IMR-90 (cell line): ENCODE measurements at regions not wholly inside any gene's neighbourhood (a gene's known extent, or its start where the extent isn't known, plus 50 kb on each side); places are given as distances from the start of the nearest gene placed in this dataset.
A peak's percentile ranks its signal among the peaks of the same experiment; 100 is the strongest.
"Not testable (repeated sequence)": the region's sequence is repeated elsewhere in the genome, so short reads cannot be mapped to it uniquely, and the experiment has no call there.

Experiments used
- ATAC-seq: fragments of 200-7000 bp; cut with Tn5 transposase; 2 replicates; pipeline ENCODE4 v1.9.1; 2020; ENCODE audit warnings: low read depth, mild to moderate bottlenecking, moderate library complexity
- BruUV-seq: library from RNA; stranded (reverse); fragments of 400-500 nt; replicated peaks from 2 replicates; lab custom pipeline; 2021; lab: Mats Ljungman, UMichigan
- CTCF ChIA-PET: fragments of 300-600 bp; formaldehyde crosslinking; extraction: SDS; loops from one replicate; lab custom pipeline; 2021; ENCODE audit warnings: antibody characterized with exemption; lab: Yijun Ruan, JAX
- POLR2A ChIA-PET: fragments of 300-600 bp; sonication (Branson Sonifier 250); formaldehyde crosslinking; loops from one replicate; lab custom pipeline; 2022; ENCODE audit warnings: antibody characterized with exemption; ENCODE audit not compliant: unreplicated experiment; lab: Charles Lee
- DNase-seq: peaks from one replicate; pipeline ENCODE4 v3.0.0; 2013
- H2AFZ ChIP-seq: replicated peaks from 2 replicates; pipeline ENCODE3; 2013; ENCODE audit warnings: low read length, mild to moderate bottlenecking; ENCODE audit not compliant: poor library complexity
- H2AK5ac ChIP-seq: 2 replicates; pipeline ENCODE4 v1.6.1; 2013; ENCODE audit warnings: low read depth, low read length, inconsistent platforms
- H2AK9ac ChIP-seq: replicated peaks from 2 replicates; pipeline ENCODE3; 2013; ENCODE audit warnings: mild to moderate bottlenecking, low read depth, low read length, moderate library complexity; ENCODE audit not compliant: poor library complexity
- H2BK120ac ChIP-seq: 2 replicates; pipeline ENCODE4 v1.6.1; 2013; ENCODE audit warnings: low read depth, low read length, inconsistent platforms
- H2BK15ac ChIP-seq: 3 replicates; pipeline ENCODE4 v1.6.1; 2013; ENCODE audit warnings: low read depth, low read length, inconsistent platforms
- H2BK20ac ChIP-seq: 2 replicates; pipeline ENCODE4 v1.6.1; 2013; ENCODE audit warnings: low read depth, mild to moderate bottlenecking, inconsistent platforms, low read length, moderate library complexity
- H2BK5ac ChIP-seq: 2 replicates; pipeline ENCODE4 v1.6.1; 2013; ENCODE audit warnings: mild to moderate bottlenecking, low read depth, low read length, inconsistent platforms; ENCODE audit not compliant: poor library complexity, severe bottlenecking
- H3K14ac ChIP-seq: replicated peaks from 2 replicates; pipeline ENCODE4 v1.6.1; 2013; ENCODE audit warnings: low read depth, low read length, inconsistent platforms
- H3K18ac ChIP-seq: 2 replicates; pipeline ENCODE4 v1.6.1; 2013; ENCODE audit warnings: low read depth, low read length, control low read depth
- H3K23ac ChIP-seq: 2 replicates; pipeline ENCODE4 v1.6.1; 2013; ENCODE audit warnings: low read depth, low read length, inconsistent platforms
- H3K27ac ChIP-seq: 2 replicates; pipeline ENCODE4 v1.5.1; 2013; ENCODE audit warnings: mild to moderate bottlenecking, control low read depth, low read length; ENCODE audit not compliant: insufficient read depth
- H3K27me3 ChIP-seq: 2 replicates; pipeline ENCODE4 v1.6.1; 2013; ENCODE audit warnings: low read length; ENCODE audit not compliant: control insufficient read depth, insufficient read depth
- H3K36me3 ChIP-seq: 2 replicates; pipeline ENCODE4 v1.6.1; 2013; ENCODE audit warnings: low read length, mixed read lengths; ENCODE audit not compliant: control insufficient read depth, insufficient read depth
- H3K4ac ChIP-seq: 2 replicates; pipeline ENCODE4 v1.6.1; 2013; ENCODE audit warnings: low read depth, low read length, inconsistent platforms
- H3K4me1 ChIP-seq: 2 replicates; pipeline ENCODE4 v1.6.1; 2013; ENCODE audit warnings: low read length, mixed read lengths; ENCODE audit not compliant: control insufficient read depth, insufficient read depth
- H3K4me2 ChIP-seq: 2 replicates; pipeline ENCODE4 v1.6.1; 2013; ENCODE audit warnings: low read depth, mild to moderate bottlenecking, control low read depth, low read length, moderate library complexity
- H3K4me3 ChIP-seq: 2 replicates; pipeline ENCODE4 v1.5.1; 2013; ENCODE audit warnings: low read depth, mild to moderate bottlenecking, control low read depth, low read length, moderate library complexity; ENCODE audit not compliant: insufficient read depth
- H3K56ac ChIP-seq: 2 replicates; pipeline ENCODE4 v1.6.1; 2013; ENCODE audit warnings: low read length, inconsistent platforms; ENCODE audit not compliant: insufficient read depth; ENCODE audit errors: extremely low read depth
- H3K79me1 ChIP-seq, 2 experiments: 2 replicates each; pipeline ENCODE4 v1.6.1; 2013; ENCODE audit warnings: low read length in 2 of 2, inconsistent platforms in 1 of 2, low read depth in 1 of 2
- H3K9ac ChIP-seq: 2 replicates; pipeline ENCODE4 v1.6.1; 2013; ENCODE audit warnings: low read depth, low read length, control low read depth
- H3K9me1 ChIP-seq: 2 replicates; pipeline ENCODE4 v1.6.1; 2013; ENCODE audit warnings: low read length, inconsistent platforms; ENCODE audit not compliant: insufficient read depth
- H3K9me3 ChIP-seq: 2 replicates; pipeline ENCODE4 v1.6.1; 2013; ENCODE audit warnings: low read length; ENCODE audit not compliant: control insufficient read depth, insufficient read depth
- H4K20me1 ChIP-seq: 2 replicates; pipeline ENCODE4 v1.6.1; 2013; ENCODE audit warnings: low read length, inconsistent platforms; ENCODE audit not compliant: insufficient read depth
- H4K5ac ChIP-seq: 2 replicates; pipeline ENCODE4 v1.6.1; 2013; ENCODE audit warnings: mild to moderate bottlenecking, low read depth, low read length, control low read depth
- H4K8ac ChIP-seq, 2 experiments: 2 replicates each; pipeline ENCODE4 v1.6.1; 2013; ENCODE audit warnings: low read depth in 2 of 2, low read length in 2 of 2, control low read depth in 1 of 2, inconsistent platforms in 1 of 2
- H4K91ac ChIP-seq: 2 replicates; pipeline ENCODE4 v1.6.1; 2013; ENCODE audit warnings: low read depth, low read length, inconsistent platforms; ENCODE audit not compliant: insufficient read depth
- FOS ChIP-seq: fragments of 150-350 bp; IDR thresholded peaks from 2 replicates; pipeline ENCODE4 v1.6.1; 2016; ENCODE audit warnings: low read depth, low read length
- NFE2L2 ChIP-seq: fragments of 150-350 bp; IDR thresholded peaks from 2 replicates; pipeline ENCODE4 v1.6.1; 2016; ENCODE audit warnings: low read depth, mild to moderate bottlenecking, low read length
- RAD21 ChIP-seq: IDR thresholded peaks from 2 replicates; pipeline ENCODE4 v1.6.1; 2012; ENCODE audit warnings: low read length, improper control_type of control experiment
- RFX5 ChIP-seq: IDR thresholded peaks from 2 replicates; pipeline ENCODE4 v1.8.0; 2012; ENCODE audit warnings: low read depth, mild to moderate bottlenecking, low read length, moderate library complexity
- WGBS, 2 experiments: methylation state at CpG; one replicate each; pipeline versions ENCODE4 v1.1.5 to v1.1.7; 2013; ENCODE audit warnings: missing lambda C conversion rate in 2 of 2; ENCODE audit not compliant: insufficient read length in 1 of 2; ENCODE audit errors: extremely low coverage in 2 of 2; 5-methylcytosine and 5-hydroxymethylcytosine counted together
- dilution Hi-C: fragments of 300-500 bp; cut with HindIII; formaldehyde crosslinking; loops from one replicate; pipeline ENCODE4 v1.14.3; 2018; ENCODE audit warnings: low sequenced_read_pairs; ENCODE audit not compliant: unreplicated experiment
- in situ Hi-C: fragments of 300-500 bp; cut with MboI; formaldehyde crosslinking; loops from 3 replicates; pipeline ENCODE4 v1.14.3; 2019; ENCODE audit warnings: low sequenced_read_pairs, inconsistent platforms, mixed read lengths
- intact Hi-C: fragments of 100-400 bp; cut with micrococcal nuclease; formaldehyde crosslinking; loops from 2 replicates; pipeline ENCODE4 v1.10.0; 2022
- TF ChIP-seq, protein P1 (sequence below): conservative IDR thresholded peaks from 2 replicates; pipeline ENCODE4 v1.5.1; 2012; ENCODE audit warnings: mild to moderate bottlenecking, low read depth, low read length, improper control_type of control experiment

- in situ Hi-C loops, result no loop called here
- no TSS peak for BruUV-seq
- CTCF ChIA-PET, result interaction anchor here (1.4 kb wide), 1 partner anchor 66 kb away, joined by 3 read pairs; no protein-coding TSS in a partner anchor
Measured at GRCh38 chr11:12606597-12606996, 67.6 kb upstream of the TEAD1 start.

GRCh38 chr11:12608678-12609077 is 65.5 kb upstream of the TEAD1 start:
- H2AK9ac ChIP-seq, H3K23ac ChIP-seq, H2BK120ac ChIP-seq, H3K56ac ChIP-seq, DNase-seq, intact Hi-C loops, H4K5ac ChIP-seq, H2AFZ ChIP-seq, H4K8ac ChIP-seq, H3K27ac ChIP-seq, H3K14ac ChIP-seq, H3K4me3 ChIP-seq, CTCF ChIA-PET, H4K20me1 ChIP-seq, H3K9me3 ChIP-seq, dilution Hi-C loops, H2AK5ac ChIP-seq, H3K27me3 ChIP-seq, POLR2A ChIA-PET, H3K4me2 ChIP-seq, H2BK15ac ChIP-seq, H3K4ac ChIP-seq, in situ Hi-C loops, H3K79me1 ChIP-seq, H3K18ac ChIP-seq, H3K4me1 ChIP-seq, H4K91ac ChIP-seq, BruUV-seq, H3K36me3 ChIP-seq, H2BK5ac ChIP-seq, H2BK20ac ChIP-seq, ATAC-seq, H3K9ac ChIP-seq, H3K9me1 ChIP-seq: not testable (repeated sequence)
- no CpG with 5 or more reads among the region's 5 CpGs for WGBS, 2 experiments

More at GRCh38 chr11:12606597-12606996, 67.6 kb upstream of the TEAD1 start:
- Histone ChIP-seq H3K9ac (no peak overlapping the region), H3K9me3 (peaks cover 3% of the 10 kb centered on the region; the same call in 1 of the 2 replicates), H3K4ac (no peak overlapping the region), H3K9me1 (no peaks in the 10 kb centered on the region; the same call in 1 of the 2 replicates), H3K79me1 (no peaks in the 10 kb centered on the region), H3K56ac (no peak overlapping the region), H3K18ac (no peak overlapping the region; the same call in 1 of the 2 replicates), H2BK20ac (no peak overlapping the region), H3K4me2 (peak overlapping the region; percentile 46; the same call in 1 of the 2 replicates), H3K36me3 (no peaks in the 10 kb centered on the region), H2AK5ac (no peak overlapping the region), H4K5ac (no peak overlapping the region), H2AFZ (no peak overlapping the region), H2BK15ac (no peak overlapping the region), H3K4me3 (no peak overlapping the region), H3K27ac (no peak overlapping the region), H3K14ac (no peak overlapping the region), H3K4me1 (peaks cover 2% of the 10 kb centered on the region), H3K23ac (no peak overlapping the region), H2BK120ac (no peak overlapping the region), H4K20me1 (no peaks in the 10 kb centered on the region), H3K27me3 (no peaks in the 10 kb centered on the region), H4K91ac (no peak overlapping the region), H2BK5ac (peak overlapping the region; percentile 89), H2AK9ac (no peak overlapping the region), H4K8ac (no peak overlapping the region)
- WGBS, 2 experiments, result no CpG with 5 or more reads among the region's 2 CpGs
- TF ChIP-seq NFE2L2 (no peak), RAD21 (no peak), RFX5 (no peak), FOS (peak; percentile 26; the same call in 1 of the 2 replicates)
- TF ChIP-seq, protein P1, sequence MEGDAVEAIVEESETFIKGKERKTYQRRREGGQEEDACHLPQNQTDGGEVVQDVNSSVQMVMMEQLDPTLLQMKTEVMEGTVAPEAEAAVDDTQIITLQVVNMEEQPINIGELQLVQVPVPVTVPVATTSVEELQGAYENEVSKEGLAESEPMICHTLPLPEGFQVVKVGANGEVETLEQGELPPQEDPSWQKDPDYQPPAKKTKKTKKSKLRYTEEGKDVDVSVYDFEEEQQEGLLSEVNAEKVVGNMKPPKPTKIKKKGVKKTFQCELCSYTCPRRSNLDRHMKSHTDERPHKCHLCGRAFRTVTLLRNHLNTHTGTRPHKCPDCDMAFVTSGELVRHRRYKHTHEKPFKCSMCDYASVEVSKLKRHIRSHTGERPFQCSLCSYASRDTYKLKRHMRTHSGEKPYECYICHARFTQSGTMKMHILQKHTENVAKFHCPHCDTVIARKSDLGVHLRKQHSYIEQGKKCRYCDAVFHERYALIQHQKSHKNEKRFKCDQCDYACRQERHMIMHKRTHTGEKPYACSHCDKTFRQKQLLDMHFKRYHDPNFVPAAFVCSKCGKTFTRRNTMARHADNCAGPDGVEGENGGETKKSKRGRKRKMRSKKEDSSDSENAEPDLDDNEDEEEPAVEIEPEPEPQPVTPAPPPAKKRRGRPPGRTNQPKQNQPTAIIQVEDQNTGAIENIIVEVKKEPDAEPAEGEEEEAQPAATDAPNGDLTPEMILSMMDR, result no peak
- POLR2A ChIA-PET, result no interaction called here
- intact Hi-C loops, result loop anchor here (2.0 kb wide), 1 partner anchor 18 kb away; no protein-coding TSS in a partner anchor
- peak; percentile 90 for DNase-seq
- ATAC-seq, result peak; percentile 98
- dilution Hi-C loops, result no loop called here
